ENCODE measurements at regions not wholly inside any gene's neighbourhood (a gene's known extent, or its start where the extent isn't known, plus 50 kb on each side); places are given as distances from the start of the nearest gene placed in this dataset.

- TF ChIP-seq CTCF (IDR thresholded peaks at IDR 0.05) = no peak
- TF ChIP-seq RAD21 (IDR thresholded peaks at IDR 0.05; ENCODE audit: low read length) = no peak
Measured at GRCh38 chr2:362924-363323, 75.0 kb upstream of the ALKAL2 start.
